ENCODE measurements at regions not wholly inside any gene's neighbourhood (a gene's known extent, or its start where the extent isn't known, plus 50 kb on each side); places are given as distances from the start of the nearest gene placed in this dataset.
"Not testable (repeated sequence)": the region's sequence is repeated elsewhere in the genome, so short reads cannot be mapped to it uniquely, and the experiment has no call there.

DNA sequence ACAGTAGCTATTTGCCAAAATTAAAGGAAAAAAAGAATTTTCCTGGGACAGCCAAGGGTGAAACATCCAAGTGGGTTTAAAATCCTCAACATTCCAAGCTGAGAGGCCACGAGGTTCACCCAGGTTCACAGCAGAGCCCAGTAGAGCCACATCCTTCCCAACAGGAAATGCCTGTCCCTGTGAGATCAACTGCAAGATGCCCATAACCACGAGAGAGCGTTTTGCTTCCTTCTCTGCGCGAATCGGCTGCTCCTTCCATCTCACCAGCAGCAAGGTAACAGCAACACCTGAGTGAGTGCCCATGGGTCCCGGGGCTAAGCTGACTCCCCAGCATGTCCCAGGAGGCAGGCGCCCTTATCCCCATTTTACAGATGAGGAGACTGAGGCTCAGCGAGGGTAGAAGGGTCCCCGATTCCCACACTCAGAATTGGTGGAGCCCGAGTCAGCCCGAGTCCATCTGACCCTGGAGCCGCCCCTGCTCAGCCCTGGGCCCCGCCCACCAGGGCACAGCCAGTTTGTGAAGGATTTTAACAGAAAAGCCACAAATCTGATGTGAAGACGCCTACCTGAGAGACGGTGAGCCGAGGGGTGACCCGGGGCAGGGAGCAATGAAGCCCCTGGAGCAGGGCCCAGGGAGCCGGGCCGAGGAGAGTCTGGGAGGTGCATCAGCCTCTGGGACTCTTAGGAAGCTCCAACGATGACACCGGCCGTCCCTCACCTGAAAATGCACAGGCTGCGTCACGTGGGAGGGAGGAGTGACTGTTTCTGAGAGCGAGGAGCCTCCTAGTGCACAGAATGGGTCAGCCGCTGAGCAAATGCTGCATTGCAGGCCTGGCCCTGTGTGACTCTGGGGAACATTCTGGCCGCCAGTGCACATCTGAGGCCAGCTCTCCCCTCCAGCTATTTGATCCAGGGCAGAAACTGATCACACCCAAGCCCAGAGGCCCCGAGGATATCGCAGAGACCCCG lies 236.9 kb upstream of the SFSWAP start:
- no peaks in the 10 kb centered on the region; the same call in 1 of the 2 replicates for H3K36me3 ChIP-seq (ENCODE audit: insufficient read depth, low read length)
- no peak overlapping the region for H3K9ac ChIP-seq (ENCODE audit: low read depth, low read length)
- no peaks in the 10 kb centered on the region for H3K4me1 ChIP-seq (ENCODE audit: insufficient read depth, low read length)
- no peaks in the 10 kb centered on the region for H3K9me3 ChIP-seq (ENCODE audit: control insufficient read depth, insufficient read depth, low read length)

DNA sequence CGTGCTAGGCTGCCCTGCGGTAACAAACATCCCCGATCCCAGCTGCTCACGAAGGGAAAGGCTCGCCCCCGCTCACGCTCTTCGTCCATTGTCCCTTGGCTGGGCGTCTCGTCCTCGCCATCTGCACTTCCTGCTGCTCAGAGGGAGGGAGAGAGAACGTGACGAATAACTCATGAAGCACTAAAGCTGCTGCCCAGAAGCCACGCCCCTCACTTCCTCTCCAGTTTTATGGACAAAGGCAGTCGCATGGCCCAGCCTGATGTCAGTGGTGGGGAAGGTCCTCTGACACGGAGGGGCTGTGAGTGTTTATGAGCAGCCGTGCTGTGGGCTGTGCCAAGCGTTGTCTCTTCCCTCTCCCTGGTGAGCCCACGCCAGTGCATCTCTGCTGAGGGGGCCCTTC lies 235.9 kb upstream of the SFSWAP start:
- H3K9ac ChIP-seq (ENCODE audit: low read depth, low read length); H3K4me1 ChIP-seq (ENCODE audit: insufficient read depth, low read length); H3K9me3 ChIP-seq (ENCODE audit: control insufficient read depth, insufficient read depth, low read length); H3K36me3 ChIP-seq (ENCODE audit: insufficient read depth, low read length): not testable (repeated sequence)

DNA sequence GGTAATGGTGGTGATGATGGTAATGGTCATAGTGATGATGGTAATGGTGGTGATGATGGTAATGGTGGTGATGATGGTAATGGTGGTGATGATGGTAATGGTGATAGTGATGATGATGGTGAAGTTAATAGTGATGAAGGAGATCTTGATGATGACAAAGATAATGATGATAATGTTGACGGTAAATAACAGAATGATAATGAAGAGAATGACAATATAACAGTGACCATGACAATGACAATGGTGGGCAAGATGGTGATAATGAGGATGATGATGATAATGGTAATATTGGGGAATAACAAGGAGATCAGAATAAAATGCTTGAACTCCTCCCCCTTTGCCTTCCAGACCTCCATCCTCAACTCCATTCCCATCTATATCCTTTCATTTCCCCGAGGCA lies 233.3 kb upstream of the SFSWAP start:
- Histone ChIP-seq H3K36me3 (ENCODE audit: insufficient read depth, low read length) (no peaks in the 10 kb centered on the region; the same call in 1 of the 2 replicates), H3K9ac (ENCODE audit: low read depth, low read length) (no peak overlapping the region), H3K9me3 (ENCODE audit: control insufficient read depth, insufficient read depth, low read length) (no peaks in the 10 kb centered on the region), H3K4me1 (ENCODE audit: insufficient read depth, low read length) (no peaks in the 10 kb centered on the region)

DNA sequence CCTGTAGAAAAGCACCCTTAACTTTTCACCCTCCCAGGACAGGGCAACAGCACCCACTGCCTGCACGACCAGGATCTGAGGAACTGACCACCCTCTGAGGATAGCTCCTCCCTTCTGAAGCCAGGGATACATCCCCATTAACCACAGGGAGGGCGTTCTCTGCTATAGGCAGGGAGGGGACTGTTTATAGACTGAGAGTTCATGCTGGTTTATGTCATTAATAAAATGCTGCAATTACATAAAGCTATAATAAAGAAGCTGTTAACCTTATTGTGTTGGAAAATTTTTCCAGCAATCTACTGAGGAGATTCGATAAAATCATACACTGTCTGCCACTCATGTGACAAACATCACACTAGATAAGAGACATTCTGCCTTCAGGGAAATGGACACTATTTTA lies 232.4 kb upstream of the SFSWAP start:
- no peaks in the 10 kb centered on the region for H3K9me3 ChIP-seq (ENCODE audit: control insufficient read depth, insufficient read depth, low read length)
- H3K36me3 ChIP-seq (ENCODE audit: insufficient read depth, low read length): no peaks in the 10 kb centered on the region; the same call in 1 of the 2 replicates
- no peaks in the 10 kb centered on the region for H3K4me1 ChIP-seq (ENCODE audit: insufficient read depth, low read length)
- no peak overlapping the region for H3K9ac ChIP-seq (ENCODE audit: low read depth, low read length)

DNA sequence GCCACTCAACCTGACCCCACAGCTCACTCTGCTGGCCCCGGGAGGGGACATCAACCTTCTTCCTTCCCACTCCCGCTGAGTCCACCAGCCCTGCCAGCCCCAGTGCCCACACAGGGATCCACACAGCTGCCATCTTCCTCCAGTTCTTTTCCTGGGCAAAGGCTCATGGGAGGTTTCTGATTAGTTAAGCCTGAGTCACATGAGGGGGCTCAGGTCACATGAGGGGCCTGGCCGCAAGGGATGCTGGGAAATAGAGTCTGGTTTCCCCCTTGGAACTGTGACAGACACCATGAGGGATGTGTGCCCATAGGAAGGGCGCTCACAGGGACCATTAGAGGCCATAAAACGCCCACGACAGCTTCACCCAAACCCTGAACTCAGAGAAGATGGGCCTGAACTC lies 228.7 kb upstream of the SFSWAP start:
- Histone ChIP-seq H3K9me3 (ENCODE audit: control insufficient read depth, insufficient read depth, low read length) (no peaks in the 10 kb centered on the region), H3K9ac (ENCODE audit: low read depth, low read length) (no peak overlapping the region), H3K36me3 (ENCODE audit: insufficient read depth, low read length) (no peaks in the 10 kb centered on the region), H3K4me1 (ENCODE audit: insufficient read depth, low read length) (no peaks in the 10 kb centered on the region)

DNA sequence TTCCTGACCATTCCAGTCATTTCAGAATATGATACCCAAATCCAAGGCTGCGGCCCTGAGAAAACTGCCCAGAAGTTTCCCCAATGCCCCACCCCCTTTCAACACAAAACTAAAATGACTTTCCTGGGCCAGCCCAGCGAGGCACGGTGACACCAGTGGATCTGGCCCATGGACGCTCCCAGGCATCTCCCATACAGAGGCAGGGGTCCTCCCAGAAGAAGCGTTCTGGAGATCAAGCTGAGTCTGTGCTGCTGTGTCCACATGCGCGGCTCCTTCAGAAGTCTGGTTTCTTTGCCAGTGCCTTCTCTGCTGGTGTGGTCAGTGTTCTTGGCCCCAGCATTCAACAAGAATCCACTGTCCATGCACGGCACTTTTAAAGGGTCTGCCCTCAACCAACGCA lies 228.2 kb upstream of the SFSWAP start:
- Histone ChIP-seq H3K9ac (ENCODE audit: low read depth, low read length) (no peak overlapping the region), H3K4me1 (ENCODE audit: insufficient read depth, low read length) (no peaks in the 10 kb centered on the region), H3K9me3 (ENCODE audit: control insufficient read depth, insufficient read depth, low read length) (no peaks in the 10 kb centered on the region), H3K36me3 (ENCODE audit: insufficient read depth, low read length) (no peaks in the 10 kb centered on the region)

DNA sequence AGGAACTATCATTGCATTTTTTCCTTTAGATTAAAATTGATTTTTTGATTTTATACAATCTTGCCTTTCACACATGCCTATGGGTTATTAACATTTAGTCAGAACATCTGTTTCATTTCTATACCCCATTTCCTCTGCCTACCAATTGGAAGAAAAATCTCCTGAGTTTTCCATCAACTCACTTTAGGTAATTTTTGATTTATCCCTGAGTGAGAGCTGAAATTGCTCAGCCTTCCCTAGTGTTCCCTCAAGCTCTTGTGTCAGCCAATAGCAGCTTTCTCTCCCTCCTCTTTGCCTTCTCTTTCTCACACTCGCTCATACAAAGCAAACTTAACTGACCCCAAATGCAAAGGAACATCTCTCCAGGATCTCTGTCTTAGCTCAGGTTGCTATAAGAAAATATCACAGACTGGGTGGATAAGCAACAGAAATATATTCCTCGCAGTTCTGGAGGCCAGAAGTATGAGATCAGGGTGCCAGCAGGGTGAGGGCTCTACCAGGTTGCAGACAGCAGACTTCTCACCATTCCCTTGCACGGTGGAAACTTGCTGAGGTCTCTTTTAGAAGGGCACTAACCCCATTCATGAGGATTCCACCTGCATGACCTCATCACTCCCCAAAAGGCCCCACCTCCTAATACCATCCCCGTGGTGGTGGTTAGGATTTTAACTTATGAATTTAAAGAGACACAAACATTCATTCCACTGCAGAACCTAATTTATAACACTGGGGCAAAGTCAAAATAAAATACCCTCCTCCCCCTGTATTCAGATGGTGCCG lies 224.2 kb upstream of the SFSWAP start:
- Histone ChIP-seq H3K9ac (ENCODE audit: low read depth, low read length) (no peak overlapping the region), H3K4me1 (ENCODE audit: insufficient read depth, low read length) (no peaks in the 10 kb centered on the region), H3K36me3 (ENCODE audit: insufficient read depth, low read length) (no peaks in the 10 kb centered on the region), H3K9me3 (ENCODE audit: control insufficient read depth, insufficient read depth, low read length) (no peaks in the 10 kb centered on the region)

DNA sequence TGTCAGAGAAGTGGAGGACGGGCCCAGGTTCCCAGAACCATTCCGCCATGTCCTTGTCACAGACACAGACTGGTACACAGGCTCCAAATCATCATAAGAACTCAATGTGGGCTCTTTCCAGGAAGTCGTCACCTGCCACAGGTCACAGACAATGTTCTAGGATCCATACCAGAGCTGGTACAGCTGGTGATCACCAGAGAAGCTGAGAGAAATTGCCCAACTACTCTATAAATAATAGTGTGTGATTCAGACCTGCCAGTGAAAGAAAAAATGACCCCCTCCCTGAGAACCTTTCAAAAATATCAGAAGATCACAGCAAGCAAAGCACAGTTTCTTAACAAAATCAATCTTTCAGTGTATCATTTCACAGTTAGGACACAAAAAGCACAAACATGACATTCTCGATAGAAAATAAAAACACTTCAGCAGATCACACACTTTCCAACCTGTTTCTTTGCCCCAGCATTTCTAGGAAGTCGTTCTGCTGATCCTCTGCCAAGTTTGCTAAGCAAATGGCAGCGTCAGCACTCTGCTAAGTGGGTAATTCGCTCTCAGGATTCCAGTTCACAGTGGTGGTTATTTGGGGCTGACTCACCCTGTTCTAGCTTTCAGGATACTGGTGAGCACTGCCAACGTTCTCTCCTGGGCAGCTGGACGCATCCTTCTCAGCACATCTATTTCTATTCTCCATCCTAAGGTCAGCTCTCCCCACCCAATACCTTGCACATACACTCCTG lies 223.3 kb upstream of the SFSWAP start:
- Histone ChIP-seq H3K4me1 (ENCODE audit: insufficient read depth, low read length) (no peaks in the 10 kb centered on the region), H3K9me3 (ENCODE audit: control insufficient read depth, insufficient read depth, low read length) (no peaks in the 10 kb centered on the region), H3K36me3 (ENCODE audit: insufficient read depth, low read length) (no peaks in the 10 kb centered on the region), H3K9ac (ENCODE audit: low read depth, low read length) (no peak overlapping the region)

DNA sequence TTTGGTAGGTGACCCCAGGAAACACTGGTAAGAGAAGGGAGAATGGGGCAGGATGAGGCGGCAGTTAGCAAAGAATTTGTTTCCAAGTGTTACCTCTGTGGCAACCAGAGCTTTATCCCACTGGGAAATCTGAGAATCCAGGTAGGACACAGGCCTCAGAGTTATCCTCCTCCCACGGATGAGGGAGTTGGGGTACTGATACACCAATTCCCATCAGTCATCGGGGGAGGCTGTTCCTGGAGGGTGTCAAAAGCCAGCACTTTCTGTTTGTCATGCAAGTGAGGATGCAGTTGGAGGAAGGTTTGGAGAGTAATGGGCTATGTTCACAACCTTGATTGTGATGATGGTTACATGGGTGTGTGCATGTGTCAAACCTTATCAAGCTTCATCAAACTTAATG lies 221.2 kb upstream of the SFSWAP start:
- Histone ChIP-seq H3K9me3 (ENCODE audit: control insufficient read depth, insufficient read depth, low read length) (no peaks in the 10 kb centered on the region), H3K36me3 (ENCODE audit: insufficient read depth, low read length) (no peaks in the 10 kb centered on the region), H3K4me1 (ENCODE audit: insufficient read depth, low read length) (no peaks in the 10 kb centered on the region), H3K9ac (ENCODE audit: low read depth, low read length) (no peak overlapping the region)

DNA sequence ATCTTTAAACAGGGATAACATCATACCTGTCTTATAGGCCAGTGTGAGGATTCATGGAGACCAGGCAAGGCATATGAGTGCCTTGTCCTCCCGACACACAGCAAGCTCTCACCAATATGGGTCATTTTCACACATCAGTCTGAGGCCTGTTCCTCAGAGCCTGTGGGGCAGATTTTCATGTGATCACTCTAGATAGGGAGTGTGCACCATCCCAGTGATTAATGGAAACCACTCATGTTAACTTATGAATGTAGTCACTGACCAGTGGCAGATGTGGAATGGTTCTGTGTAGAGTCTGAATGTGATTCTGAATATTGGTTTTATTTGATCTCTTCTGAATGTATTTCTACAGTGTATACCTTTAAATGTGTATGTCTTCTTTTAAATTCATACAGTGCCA lies 219.7 kb upstream of the SFSWAP start:
- Histone ChIP-seq H3K9me3 (ENCODE audit: control insufficient read depth, insufficient read depth, low read length) (no peaks in the 10 kb centered on the region), H3K36me3 (ENCODE audit: insufficient read depth, low read length) (no peaks in the 10 kb centered on the region), H3K4me1 (ENCODE audit: insufficient read depth, low read length) (no peaks in the 10 kb centered on the region), H3K9ac (ENCODE audit: low read depth, low read length) (no peak overlapping the region)

DNA sequence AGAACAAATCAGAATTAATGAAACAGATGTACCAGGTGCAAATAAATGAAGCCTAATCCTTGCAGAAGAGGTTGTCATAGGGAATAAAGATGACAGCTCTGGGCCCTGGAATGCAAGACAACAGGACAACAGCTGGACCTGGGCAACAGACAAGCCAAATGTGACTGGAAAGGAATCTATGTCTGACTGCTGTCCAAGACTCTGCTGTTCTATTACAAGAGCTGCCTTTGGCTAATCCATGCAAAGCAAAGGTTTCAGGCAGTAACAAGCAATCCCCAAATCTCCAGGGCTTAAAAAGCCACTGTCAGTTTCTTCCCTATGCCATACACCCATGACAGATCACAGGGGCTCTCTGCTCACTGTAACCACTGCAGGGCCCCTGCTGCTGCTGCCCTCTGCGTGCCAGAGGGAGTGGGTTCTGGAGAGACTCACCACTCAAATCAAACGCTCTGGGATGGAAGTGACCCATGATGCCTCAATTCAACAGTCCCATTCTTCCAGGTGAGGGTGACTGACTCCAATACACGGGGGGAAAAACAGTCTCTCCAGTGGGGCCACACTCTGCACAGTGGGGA lies 218.9 kb upstream of the SFSWAP start:
- H3K9me3 ChIP-seq (ENCODE audit: control insufficient read depth, insufficient read depth, low read length): no peaks in the 10 kb centered on the region
- no peak overlapping the region for H3K9ac ChIP-seq (ENCODE audit: low read depth, low read length)
- H3K4me1 ChIP-seq (ENCODE audit: insufficient read depth, low read length): no peaks in the 10 kb centered on the region
- no peaks in the 10 kb centered on the region for H3K36me3 ChIP-seq (ENCODE audit: insufficient read depth, low read length)

DNA sequence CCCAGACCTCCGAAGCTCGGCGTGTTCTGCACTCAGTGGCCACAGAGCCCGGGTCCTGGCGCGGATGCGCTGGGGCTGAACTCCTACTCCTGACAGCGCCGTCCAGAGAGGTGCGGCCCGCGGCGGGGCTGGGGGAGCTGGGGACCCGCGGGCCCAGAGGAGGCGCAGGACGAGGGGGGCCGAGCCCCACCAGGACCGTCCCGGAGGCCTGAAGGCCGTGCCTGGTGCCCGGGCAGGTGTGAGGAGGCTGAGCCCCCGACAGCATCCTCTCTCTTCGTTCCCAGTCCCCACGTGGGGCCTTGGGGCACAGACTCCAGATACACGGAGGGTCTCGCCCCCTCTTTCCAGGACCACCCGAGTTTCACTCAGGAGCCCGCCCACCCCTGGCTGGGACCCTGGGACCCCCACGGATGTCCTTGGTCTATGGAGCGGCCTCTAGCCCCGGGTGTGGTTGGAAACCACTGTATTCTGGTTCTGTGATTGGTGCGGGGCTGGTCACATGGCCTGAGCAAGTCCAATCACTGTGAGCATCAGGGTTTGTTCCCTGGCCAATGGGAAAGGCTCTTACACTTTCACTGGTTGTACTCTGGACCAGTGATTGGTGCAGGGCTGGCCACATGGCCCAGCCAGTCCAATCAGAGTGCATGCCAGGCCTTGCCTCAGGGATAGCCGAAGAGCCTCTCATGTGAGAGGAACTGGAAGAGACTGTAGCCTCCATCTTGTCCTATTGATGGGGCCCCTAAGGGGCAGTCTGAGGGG lies 217.6 kb upstream of the SFSWAP start:
- H3K9me3 ChIP-seq (ENCODE audit: control insufficient read depth, insufficient read depth, low read length): no peaks in the 10 kb centered on the region
- H3K9ac ChIP-seq (ENCODE audit: low read depth, low read length): no peak overlapping the region
- H3K36me3 ChIP-seq (ENCODE audit: insufficient read depth, low read length): no peaks in the 10 kb centered on the region
- no peaks in the 10 kb centered on the region for H3K4me1 ChIP-seq (ENCODE audit: insufficient read depth, low read length)

DNA sequence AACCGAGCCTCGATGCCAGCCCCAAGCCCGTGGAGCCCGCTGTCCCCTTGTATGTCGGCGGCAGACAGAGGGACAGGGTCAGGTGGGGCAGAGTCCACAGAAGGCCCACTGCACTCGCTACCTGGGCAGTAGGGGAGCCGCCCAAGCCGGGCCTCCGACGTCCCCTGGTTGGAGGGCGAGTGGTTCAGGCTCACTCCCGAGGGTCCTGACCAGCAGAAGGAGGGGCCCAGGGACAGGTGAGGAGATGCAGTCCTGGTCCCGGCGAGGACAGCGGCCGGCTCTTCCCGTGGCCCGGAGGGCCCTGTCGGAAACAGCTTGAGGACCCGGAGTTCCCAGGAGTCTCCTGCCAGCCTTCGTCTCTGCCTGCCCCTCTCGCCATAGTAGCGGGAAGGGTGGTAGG lies 216.7 kb upstream of the SFSWAP start:
- Histone ChIP-seq H3K4me1 (ENCODE audit: insufficient read depth, low read length) (no peaks in the 10 kb centered on the region), H3K9me3 (ENCODE audit: control insufficient read depth, insufficient read depth, low read length) (no peaks in the 10 kb centered on the region), H3K36me3 (ENCODE audit: insufficient read depth, low read length) (no peaks in the 10 kb centered on the region), H3K9ac (ENCODE audit: low read depth, low read length) (no peak overlapping the region)

Measured in ES-I3 (cell line).